ENCODE measurements at regions not wholly inside any gene's neighbourhood (a gene's known extent, or its start where the extent isn't known, plus 50 kb on each side); places are given as distances from the start of the nearest gene placed in this dataset.

GRCh38 chr18:49716035-49716434 is 97.3 kb downstream of the ACAA2 start:
- no peak overlapping the region for H3K27ac ChIP-seq (ENCODE audit: low read depth, low read length)
- no peaks in the 10 kb centered on the region for H3K27me3 ChIP-seq (ENCODE audit: insufficient read depth, low read length)
- no peak for DNase-seq (ENCODE audit: insufficient read length, low spot score, missing footprints)
- no peak overlapping the region for H2AFZ ChIP-seq (ENCODE audit: low read length)
- no peak overlapping the region for H3K4me3 ChIP-seq (ENCODE audit: insufficient read depth, low read length)
- no peaks in the 10 kb centered on the region for H3K79me2 ChIP-seq (ENCODE audit: insufficient read depth, low read length)
- H3K9me3 ChIP-seq (ENCODE audit: low read depth, low read length) = no peaks in the 10 kb centered on the region
- H3K4me1 ChIP-seq (ENCODE audit: insufficient read depth, low read length) = no peaks in the 10 kb centered on the region
- no peak overlapping the region for H3K4me2 ChIP-seq (ENCODE audit: insufficient read depth, low read length)
- H4K20me1 ChIP-seq (ENCODE audit: insufficient read depth, low read length) = no peaks in the 10 kb centered on the region
- H3K36me3 ChIP-seq (ENCODE audit: insufficient read depth, low read length) = no peaks in the 10 kb centered on the region
- no peak for TF ChIP-seq CTCF (IDR thresholded peaks at IDR 0.05; ENCODE audit: extremely low read depth, low read depth, low read length)

GRCh38 chr18:49709347-49709690 is 104.0 kb downstream of the ACAA2 start:
- DNase-seq (ENCODE audit: insufficient read length, low spot score, missing footprints) = no peak
- H3K79me2 ChIP-seq (ENCODE audit: insufficient read depth, low read length) = no peaks in the 10 kb centered on the region
- no peaks in the 10 kb centered on the region for H4K20me1 ChIP-seq (ENCODE audit: insufficient read depth, low read length)
- H2AFZ ChIP-seq (ENCODE audit: low read length) = no peak overlapping the region
- no peak overlapping the region for H3K27ac ChIP-seq (ENCODE audit: low read depth, low read length)
- H3K36me3 ChIP-seq (ENCODE audit: insufficient read depth, low read length) = no peaks in the 10 kb centered on the region
- TF ChIP-seq CTCF (IDR thresholded peaks at IDR 0.05; ENCODE audit: extremely low read depth, low read depth, low read length) = no peak
- peaks cover 5% of the 10 kb centered on the region for H3K27me3 ChIP-seq (ENCODE audit: insufficient read depth, low read length)
- no peaks in the 10 kb centered on the region for H3K9me3 ChIP-seq (ENCODE audit: low read depth, low read length)
- no peak overlapping the region for H3K4me2 ChIP-seq (ENCODE audit: insufficient read depth, low read length)
- no peak overlapping the region for H3K4me3 ChIP-seq (ENCODE audit: insufficient read depth, low read length)
- H3K4me1 ChIP-seq (ENCODE audit: insufficient read depth, low read length) = peaks cover 2% of the 10 kb centered on the region

GRCh38 chr18:49708662-49709346 is 104.5 kb downstream of the ACAA2 start:
- Histone ChIP-seq H3K4me2 (ENCODE audit: insufficient read depth, low read length) (no peak overlapping the region), H3K27me3 (ENCODE audit: insufficient read depth, low read length) (peaks cover 5% of the 10 kb centered on the region), H2AFZ (ENCODE audit: low read length) (no peak overlapping the region), H3K27ac (ENCODE audit: low read depth, low read length) (no peak overlapping the region), H3K79me2 (ENCODE audit: insufficient read depth, low read length) (no peaks in the 10 kb centered on the region), H3K36me3 (ENCODE audit: insufficient read depth, low read length) (no peaks in the 10 kb centered on the region), H4K20me1 (ENCODE audit: insufficient read depth, low read length) (no peaks in the 10 kb centered on the region), H3K9me3 (ENCODE audit: low read depth, low read length) (no peaks in the 10 kb centered on the region), H3K4me3 (ENCODE audit: insufficient read depth, low read length) (no peak overlapping the region), H3K4me1 (ENCODE audit: insufficient read depth, low read length) (peaks cover 2% of the 10 kb centered on the region)
- DNase-seq (ENCODE audit: insufficient read length, low spot score, missing footprints) = no peak
- TF ChIP-seq CTCF (IDR thresholded peaks at IDR 0.05; ENCODE audit: extremely low read depth, low read depth, low read length) = no peak

GRCh38 chr18:49707599-49707998 is 105.7 kb downstream of the ACAA2 start:
- H3K79me2 ChIP-seq (ENCODE audit: insufficient read depth, low read length) = no peaks in the 10 kb centered on the region
- no peaks in the 10 kb centered on the region for H4K20me1 ChIP-seq (ENCODE audit: insufficient read depth, low read length)
- H3K27ac ChIP-seq (ENCODE audit: low read depth, low read length) = no peak overlapping the region
- peaks cover 2% of the 10 kb centered on the region for H3K4me1 ChIP-seq (ENCODE audit: insufficient read depth, low read length)
- no peak for TF ChIP-seq CTCF (IDR thresholded peaks at IDR 0.05; ENCODE audit: extremely low read depth, low read depth, low read length)
- H3K36me3 ChIP-seq (ENCODE audit: insufficient read depth, low read length) = no peaks in the 10 kb centered on the region
- no peak overlapping the region for H2AFZ ChIP-seq (ENCODE audit: low read length)
- H3K4me2 ChIP-seq (ENCODE audit: insufficient read depth, low read length) = no peak overlapping the region
- H3K4me3 ChIP-seq (ENCODE audit: insufficient read depth, low read length) = no peak overlapping the region
- H3K27me3 ChIP-seq (ENCODE audit: insufficient read depth, low read length) = peaks cover 5% of the 10 kb centered on the region
- no peak for DNase-seq (ENCODE audit: insufficient read length, low spot score, missing footprints)
- no peaks in the 10 kb centered on the region for H3K9me3 ChIP-seq (ENCODE audit: low read depth, low read length)
